ENCODE measurements at regions not wholly inside any gene's neighbourhood (a gene's known extent, or its start where the extent isn't known, plus 50 kb on each side); places are given as distances from the start of the nearest gene placed in this dataset.

DNA sequence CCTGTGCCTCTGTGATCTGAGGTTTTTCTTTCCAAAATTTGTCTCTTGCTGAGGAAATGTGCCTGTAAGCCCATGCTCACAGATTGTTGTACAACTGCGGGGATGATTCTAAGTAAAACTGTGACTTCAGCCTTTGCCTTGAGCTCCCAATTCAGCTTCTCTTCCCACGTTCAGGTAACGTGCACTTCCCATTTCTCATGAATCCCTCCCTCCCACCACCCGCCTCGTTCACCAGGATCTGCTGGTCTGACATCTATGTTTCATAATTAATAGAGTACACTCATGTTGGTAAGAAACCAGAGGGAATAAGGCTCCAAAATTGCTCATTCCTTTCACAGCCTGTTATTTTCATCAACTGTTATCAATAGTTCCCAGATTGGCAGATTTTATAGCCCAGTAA is 332.6 kb upstream of the TPK1 start:
- no peak overlapping the region for H3K9ac ChIP-seq (ENCODE audit: control insufficient read depth, extremely low read depth, insufficient read depth, low read length)
- no peaks in the 10 kb centered on the region for H4K20me1 ChIP-seq (ENCODE audit: control insufficient read depth, extremely low read depth, insufficient read depth, low read length)
- H3K9me1 ChIP-seq (ENCODE audit: control insufficient read depth, extremely low read depth, insufficient read depth, low read length), result no peaks in the 10 kb centered on the region
- H3K9me3 ChIP-seq (ENCODE audit: control insufficient read depth, low read depth, low read length), result no peaks in the 10 kb centered on the region
- H3K27me3 ChIP-seq (ENCODE audit: control insufficient read depth, extremely low read depth, insufficient read depth, low read length), result no peaks in the 10 kb centered on the region
- H3K4me2 ChIP-seq (ENCODE audit: control insufficient read depth, extremely low read depth, insufficient read depth, low read depth, low read length), result no peak overlapping the region
- H3K79me2 ChIP-seq (ENCODE audit: control insufficient read depth, insufficient read depth, low read length), result no peaks in the 10 kb centered on the region
- no peaks in the 10 kb centered on the region for H3K4me1 ChIP-seq (ENCODE audit: control insufficient read depth, extremely low read depth, insufficient read depth, low read length)
- no peak overlapping the region for H3K27ac ChIP-seq (ENCODE audit: control insufficient read depth, insufficient read depth, low read length)
- H2AFZ ChIP-seq (ENCODE audit: control insufficient read depth, low read length), result no peak overlapping the region
- no peaks in the 10 kb centered on the region for H3K36me3 ChIP-seq (ENCODE audit: control insufficient read depth in 2 of 2, extremely low read depth in 1 of 2, insufficient read depth in 2 of 2, low read length in 2 of 2)
- TF ChIP-seq, protein P1, sequence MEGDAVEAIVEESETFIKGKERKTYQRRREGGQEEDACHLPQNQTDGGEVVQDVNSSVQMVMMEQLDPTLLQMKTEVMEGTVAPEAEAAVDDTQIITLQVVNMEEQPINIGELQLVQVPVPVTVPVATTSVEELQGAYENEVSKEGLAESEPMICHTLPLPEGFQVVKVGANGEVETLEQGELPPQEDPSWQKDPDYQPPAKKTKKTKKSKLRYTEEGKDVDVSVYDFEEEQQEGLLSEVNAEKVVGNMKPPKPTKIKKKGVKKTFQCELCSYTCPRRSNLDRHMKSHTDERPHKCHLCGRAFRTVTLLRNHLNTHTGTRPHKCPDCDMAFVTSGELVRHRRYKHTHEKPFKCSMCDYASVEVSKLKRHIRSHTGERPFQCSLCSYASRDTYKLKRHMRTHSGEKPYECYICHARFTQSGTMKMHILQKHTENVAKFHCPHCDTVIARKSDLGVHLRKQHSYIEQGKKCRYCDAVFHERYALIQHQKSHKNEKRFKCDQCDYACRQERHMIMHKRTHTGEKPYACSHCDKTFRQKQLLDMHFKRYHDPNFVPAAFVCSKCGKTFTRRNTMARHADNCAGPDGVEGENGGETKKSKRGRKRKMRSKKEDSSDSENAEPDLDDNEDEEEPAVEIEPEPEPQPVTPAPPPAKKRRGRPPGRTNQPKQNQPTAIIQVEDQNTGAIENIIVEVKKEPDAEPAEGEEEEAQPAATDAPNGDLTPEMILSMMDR (optimal IDR thresholded peaks at IDR 0.05 in 1 of 3, IDR thresholded peaks at IDR 0.05 in 1 of 3, conservative IDR thresholded peaks at IDR 0.05 in 1 of 3; ENCODE audit: extremely low read depth in 1 of 3, insufficient read depth in 2 of 3, low read length in 3 of 3), result no peak
- no peak for TF ChIP-seq EZH2 (IDR thresholded peaks at IDR 0.05; ENCODE audit: low read length)
- dilution Hi-C loops (cut with MboI; ENCODE audit: extremely low pct_ligation_motif_present, low sequenced_read_pairs), result no loop called here
- H3K4me3 ChIP-seq (ENCODE audit: control insufficient read depth in 2 of 3, extremely low read depth in 1 of 3, insufficient read depth in 2 of 3, low read depth in 1 of 3, low read length in 3 of 3), result no peak overlapping the region
- DNase-seq (ENCODE audit: low read depth, low spot score), result no peak
- no peak for FAIRE-seq

GRCh38 chr7:145156834-145157233 is 321.0 kb upstream of the TPK1 start:
- H3K27me3 ChIP-seq (ENCODE audit: control insufficient read depth, extremely low read depth, insufficient read depth, low read length), result no peaks in the 10 kb centered on the region
- no peaks in the 10 kb centered on the region for H3K9me1 ChIP-seq (ENCODE audit: control insufficient read depth, extremely low read depth, insufficient read depth, low read length)
- H3K79me2 ChIP-seq (ENCODE audit: control insufficient read depth, insufficient read depth, low read length), result no peaks in the 10 kb centered on the region
- no peak overlapping the region for H2AFZ ChIP-seq (ENCODE audit: control insufficient read depth, low read length)
- TF ChIP-seq, protein P1 (optimal IDR thresholded peaks at IDR 0.05 in 1 of 3, IDR thresholded peaks at IDR 0.05 in 1 of 3, conservative IDR thresholded peaks at IDR 0.05 in 1 of 3; ENCODE audit: extremely low read depth in 1 of 3, insufficient read depth in 2 of 3, low read length in 3 of 3), result no peak
- no peak for TF ChIP-seq EZH2 (IDR thresholded peaks at IDR 0.05; ENCODE audit: low read length)
- no peak for DNase-seq (ENCODE audit: low read depth, low spot score)
- no peaks in the 10 kb centered on the region for H3K4me1 ChIP-seq (ENCODE audit: control insufficient read depth, extremely low read depth, insufficient read depth, low read length)
- dilution Hi-C loops (cut with MboI; ENCODE audit: extremely low pct_ligation_motif_present, low sequenced_read_pairs), result no loop called here
- FAIRE-seq, result no peak
- no peak overlapping the region for H3K9ac ChIP-seq (ENCODE audit: control insufficient read depth, extremely low read depth, insufficient read depth, low read length)
- no peak overlapping the region for H3K27ac ChIP-seq (ENCODE audit: control insufficient read depth, insufficient read depth, low read length)
- no peaks in the 10 kb centered on the region for H4K20me1 ChIP-seq (ENCODE audit: control insufficient read depth, extremely low read depth, insufficient read depth, low read length)
- H3K9me3 ChIP-seq (ENCODE audit: control insufficient read depth, low read depth, low read length), result no peaks in the 10 kb centered on the region
- H3K4me3 ChIP-seq (ENCODE audit: control insufficient read depth in 2 of 3, extremely low read depth in 1 of 3, insufficient read depth in 2 of 3, low read depth in 1 of 3, low read length in 3 of 3), result no peak overlapping the region
- no peaks in the 10 kb centered on the region for H3K36me3 ChIP-seq (ENCODE audit: control insufficient read depth in 2 of 2, extremely low read depth in 1 of 2, insufficient read depth in 2 of 2, low read length in 2 of 2)
- no peak overlapping the region for H3K4me2 ChIP-seq (ENCODE audit: control insufficient read depth, extremely low read depth, insufficient read depth, low read depth, low read length)

Data from keratinocyte (primary cell).